ENCODE measurements at regions not wholly inside any gene's neighbourhood (a gene's known extent, or its start where the extent isn't known, plus 50 kb on each side); places are given as distances from the start of the nearest gene placed in this dataset.

- TF ChIP-seq CTCF (IDR thresholded peaks at IDR 0.05) (no peak), POLR2A (IDR thresholded peaks at IDR 0.05) (no peak)
- H3K27me3 ChIP-seq = no peaks in the 10 kb centered on the region
- no peaks in the 10 kb centered on the region for H3K36me3 ChIP-seq
- H3K27ac ChIP-seq = no peak overlapping the region
- intact Hi-C loops (cut with DNase I) = no loop called here
- DNase-seq = no peak
- H3K4me3 ChIP-seq = no peak overlapping the region
- no peaks in the 10 kb centered on the region for H3K9me3 ChIP-seq
- WGBS (ENCODE audit: insufficient coverage, low coverage, low lambda C conversion rate, missing lambda C conversion rate) = 9% methylated on average over 1 of the region's 3 CpGs
- no peaks in the 10 kb centered on the region for H3K4me1 ChIP-seq
- no peak for ATAC-seq
These were observed 129.0 kb upstream of the MAMLD1 start for GRCh38 chrX:150234126-150234525.

DNA sequence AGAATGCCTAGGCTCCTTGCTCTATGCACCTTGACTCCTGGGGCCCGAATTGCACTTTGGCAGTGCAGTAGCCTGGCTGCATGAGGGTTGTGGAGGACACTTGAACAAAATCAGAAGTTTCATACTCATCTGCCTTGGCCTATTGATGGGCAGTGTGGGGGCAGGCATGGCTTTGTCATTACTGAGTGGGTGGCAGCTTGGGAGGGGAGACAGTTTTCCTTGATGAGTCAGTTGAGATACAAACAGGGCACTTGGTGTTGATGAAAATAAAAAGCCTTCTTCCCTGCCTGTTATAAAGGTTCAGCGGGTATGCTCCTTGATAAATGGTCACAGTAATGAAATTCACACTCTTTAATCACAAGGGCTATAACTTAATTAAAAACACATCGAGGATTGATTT is 126.8 kb upstream of the MAMLD1 start:
- H3K36me3 ChIP-seq = no peaks in the 10 kb centered on the region
- no peaks in the 10 kb centered on the region for H3K4me1 ChIP-seq
- no peaks in the 10 kb centered on the region for H3K9me3 ChIP-seq
- H3K27me3 ChIP-seq = no peaks in the 10 kb centered on the region
- intact Hi-C loops (cut with DNase I) = no loop called here
- H3K4me3 ChIP-seq = no peak overlapping the region
- no peak for ATAC-seq
- TF ChIP-seq CTCF (IDR thresholded peaks at IDR 0.05) = no peak
- TF ChIP-seq POLR2A (IDR thresholded peaks at IDR 0.05) = no peak
- WGBS (ENCODE audit: insufficient coverage, low coverage, low lambda C conversion rate, missing lambda C conversion rate) = 48% methylated on average over 3 of the region's 3 CpGs
- no peak overlapping the region for H3K27ac ChIP-seq
- no peak for DNase-seq

- Histone ChIP-seq H3K9me3 (no peaks in the 10 kb centered on the region), H3K27ac (no peak overlapping the region), H3K27me3 (no peaks in the 10 kb centered on the region), H3K36me3 (no peaks in the 10 kb centered on the region), H3K4me3 (no peak overlapping the region), H3K4me1 (no peaks in the 10 kb centered on the region)
- TF ChIP-seq POLR2A (IDR thresholded peaks at IDR 0.05) = no peak
- no peak for TF ChIP-seq CTCF (IDR thresholded peaks at IDR 0.05)
- DNase-seq (no peak), ATAC-seq (no peak)
- intact Hi-C loops (cut with DNase I) = no loop called here
- WGBS (ENCODE audit: insufficient coverage, low coverage, low lambda C conversion rate, missing lambda C conversion rate) = 73% methylated on average over 5 of the region's 6 CpGs
These were observed 124.3 kb upstream of the MAMLD1 start for GRCh38 chrX:150238632-150239382.

DNA sequence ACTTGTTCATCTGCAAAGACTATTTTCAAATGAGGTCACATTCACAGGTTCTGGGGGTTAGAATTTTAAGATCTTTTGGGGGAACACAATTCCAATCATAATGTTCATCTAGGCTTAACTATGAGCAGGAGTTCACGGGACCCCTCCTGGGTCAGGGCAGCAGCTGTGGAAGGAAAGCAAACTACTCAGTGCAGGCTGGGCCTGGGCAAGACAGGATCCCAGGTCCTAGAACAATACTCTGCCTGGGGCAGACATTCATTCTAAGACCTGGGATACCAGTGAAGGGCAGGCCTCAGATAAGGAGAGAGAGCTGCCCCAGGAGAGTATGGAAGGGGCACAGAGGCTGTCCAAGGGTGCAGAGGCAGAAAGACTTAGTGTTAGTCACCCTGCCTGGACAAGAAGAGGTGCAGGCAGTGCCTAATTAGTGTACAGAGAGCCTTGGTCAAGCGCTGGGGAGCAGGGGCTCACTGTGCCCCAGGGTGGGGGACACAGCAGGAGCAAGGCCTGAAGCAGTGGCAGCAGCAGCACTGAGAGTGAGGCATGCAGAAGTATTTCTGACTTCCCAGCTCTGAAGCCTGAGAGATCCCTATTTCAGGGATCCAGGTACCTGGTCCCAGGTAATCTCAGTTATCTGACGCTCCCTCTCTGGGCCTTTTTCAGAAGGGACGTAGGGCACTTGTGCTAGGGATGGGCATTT is 123.0 kb upstream of the MAMLD1 start:
- DNase-seq = no peak
- no peak for TF ChIP-seq CTCF (IDR thresholded peaks at IDR 0.05)
- TF ChIP-seq POLR2A (IDR thresholded peaks at IDR 0.05) = no peak
- Histone ChIP-seq H3K4me1 (no peaks in the 10 kb centered on the region), H3K27me3 (no peaks in the 10 kb centered on the region), H3K4me3 (no peak overlapping the region), H3K36me3 (no peaks in the 10 kb centered on the region), H3K9me3 (no peaks in the 10 kb centered on the region), H3K27ac (no peak overlapping the region)
- 88% methylated on average over 2 of the region's 4 CpGs for WGBS (ENCODE audit: insufficient coverage, low coverage, low lambda C conversion rate, missing lambda C conversion rate)
- ATAC-seq = no peak
- intact Hi-C loops (cut with DNase I) = no loop called here

Data from right lobe of liver (tissue), 6 donors.